H9 (cell line): ENCODE measurements at regions not wholly inside any gene's neighbourhood (a gene's known extent, or its start where the extent isn't known, plus 50 kb on each side); places are given as distances from the start of the nearest gene placed in this dataset.

Source experiments
- DNase-seq: peaks from one replicate; pipeline ENCODE4 v3.0.0-alpha.2; 2017
- H2AFZ ChIP-seq: one replicate; pipeline ENCODE4 v1.6.1; 2013; ENCODE audit warnings: mild to moderate bottlenecking, low read length, control low read depth, moderate library complexity
- H2AK5ac ChIP-seq: 2 replicates; pipeline ENCODE4 v1.6.1; 2013; ENCODE audit warnings: low read length, control low read depth, mixed read lengths; ENCODE audit not compliant: insufficient read length
- H2BK120ac ChIP-seq: one replicate; pipeline ENCODE4 v1.6.1; 2013; ENCODE audit warnings: low read depth, mild to moderate bottlenecking, low read length, control low read depth, inconsistent platforms; ENCODE audit not compliant: poor library complexity, severe bottlenecking
- H2BK12ac ChIP-seq: 2 replicates; pipeline ENCODE4 v1.6.1; 2013; ENCODE audit warnings: low read length, control low read depth, mixed read lengths, low read depth; ENCODE audit not compliant: insufficient read length
- H2BK15ac ChIP-seq: 2 replicates; pipeline ENCODE4 v1.6.1; 2013; ENCODE audit warnings: low read depth, low read length, control low read depth
- H2BK20ac ChIP-seq: one replicate; pipeline ENCODE4 v1.6.1; 2013; ENCODE audit warnings: low read depth, mild to moderate bottlenecking, low read length, control low read depth, inconsistent platforms; ENCODE audit not compliant: poor library complexity, severe bottlenecking
- H2BK5ac ChIP-seq: 2 replicates; pipeline ENCODE4 v1.6.1; 2013; ENCODE audit warnings: low read length, control low read depth, mixed read lengths; ENCODE audit not compliant: insufficient read length
- H3K14ac ChIP-seq: 2 replicates; pipeline ENCODE4 v1.6.1; 2013; ENCODE audit warnings: low read length, control low read depth; ENCODE audit not compliant: insufficient read depth
- H3K18ac ChIP-seq: 2 replicates; pipeline ENCODE4 v1.6.1; 2013; ENCODE audit warnings: low read depth, mild to moderate bottlenecking, mixed read lengths, low read length, control low read depth; ENCODE audit not compliant: insufficient read length
- H3K23ac ChIP-seq: 2 replicates; pipeline ENCODE4 v1.6.1; 2013; ENCODE audit warnings: low read length, control low read depth, mixed read lengths, low read depth; ENCODE audit not compliant: insufficient read length
- H3K23me2 ChIP-seq: 2 replicates; pipeline ENCODE4 v1.6.1; 2013; ENCODE audit warnings: low read depth, mild to moderate bottlenecking, mixed read lengths, low read length, control low read depth; ENCODE audit not compliant: insufficient read length, poor library complexity, severe bottlenecking
- H3K27ac ChIP-seq: 2 replicates; pipeline ENCODE4 v1.5.1; 2013; ENCODE audit warnings: low read length, control low read depth, mixed read lengths, low read depth; ENCODE audit not compliant: insufficient read length
- H3K27me3 ChIP-seq: 2 replicates; pipeline ENCODE4 v1.6.1; 2013; ENCODE audit warnings: low read length, control low read depth, inconsistent platforms; ENCODE audit not compliant: insufficient read depth
- H3K4ac ChIP-seq: 2 replicates; pipeline ENCODE4 v1.6.1; 2013; ENCODE audit warnings: low read depth, mild to moderate bottlenecking, control low read depth, inconsistent platforms, low read length, moderate library complexity
- H3K4me1 ChIP-seq: 2 replicates; pipeline ENCODE4 v1.6.1; 2013; ENCODE audit warnings: low read length, control low read depth, inconsistent platforms; ENCODE audit not compliant: insufficient read depth
- H3K4me2 ChIP-seq: 2 replicates; pipeline ENCODE4 v1.6.1; 2013; ENCODE audit warnings: low read length, control low read depth, mixed read lengths; ENCODE audit not compliant: insufficient read length, insufficient read depth
- H3K56ac ChIP-seq: 2 replicates; pipeline ENCODE4 v1.6.1; 2013; ENCODE audit warnings: low read depth, mild to moderate bottlenecking, mixed read lengths, low read length, control low read depth; ENCODE audit not compliant: insufficient read length
- H3K79me1 ChIP-seq: 2 replicates; pipeline ENCODE4 v1.6.1; 2013; ENCODE audit warnings: low read depth, mild to moderate bottlenecking, moderate library complexity, low read length, control low read depth, inconsistent platforms; ENCODE audit not compliant: insufficient read depth, poor library complexity, severe bottlenecking
- H3K79me2 ChIP-seq: 2 replicates; pipeline ENCODE4 v1.6.1; 2013; ENCODE audit warnings: low read length, control low read depth, inconsistent platforms; ENCODE audit not compliant: insufficient read depth
- H3K9ac ChIP-seq: 2 replicates; pipeline ENCODE4 v1.6.1; 2013; ENCODE audit warnings: low read length, control low read depth, mixed read lengths; ENCODE audit not compliant: insufficient read length; ENCODE audit errors: extremely low read depth
- H3K9me3 ChIP-seq: one replicate; pipeline ENCODE4 v1.6.1; 2013; ENCODE audit warnings: low read depth, low read length, inconsistent platforms; ENCODE audit not compliant: control insufficient read depth
- H3T11ph ChIP-seq: one replicate; pipeline ENCODE4 v1.6.1; 2013; ENCODE audit warnings: mild to moderate bottlenecking, low read length, control low read depth, inconsistent platforms
- H4K20me1 ChIP-seq: one replicate; pipeline ENCODE4 v1.6.1; 2013; ENCODE audit not compliant: control insufficient read depth, insufficient read length, insufficient read depth
- H4K5ac ChIP-seq: 2 replicates; pipeline ENCODE4 v1.6.1; 2013; ENCODE audit warnings: low read depth, mild to moderate bottlenecking, mixed read lengths, low read length, control low read depth; ENCODE audit not compliant: insufficient read length
- H4K8ac ChIP-seq: replicated peaks from 2 replicates; pipeline ENCODE4 v1.6.1; 2013; ENCODE audit warnings: low read length, control low read depth, mixed read lengths, low read depth; ENCODE audit not compliant: insufficient read length
- H4K91ac ChIP-seq: 2 replicates; pipeline ENCODE4 v1.6.1; 2013; ENCODE audit warnings: low read depth, mild to moderate bottlenecking, moderate library complexity, mixed read lengths, low read length, control low read depth; ENCODE audit not compliant: insufficient read length
- H3K27ac Mint-ChIP-seq, 3 experiments: 2 replicates in 2 of 3; 3 replicates in 1 of 3; pipeline ENCODE4 v1.8.0; 2020 to 2021; ENCODE audit warnings: mixed read lengths in 3 of 3, mild to moderate bottlenecking in 1 of 3, moderate library complexity in 1 of 3
- H3K27me3 Mint-ChIP-seq: 2 replicates; pipeline ENCODE4 v1.8.0; 2021; ENCODE audit warnings: low read depth, mild to moderate bottlenecking, moderate library complexity, mixed read lengths
- H3K36me3 Mint-ChIP-seq, 3 experiments: 2 replicates in 2 of 3; 3 replicates in 1 of 3; pipeline ENCODE4 v1.8.0; 2020 to 2021; ENCODE audit warnings: low read depth in 3 of 3, mixed read lengths in 3 of 3; ENCODE audit not compliant: insufficient read depth in 1 of 3
- H3K4me1 Mint-ChIP-seq, 2 experiments: 2 replicates each; pipeline ENCODE4 v1.8.0; 2020; ENCODE audit warnings: mixed read lengths in 2 of 2
- H3K4me3 Mint-ChIP-seq, 2 experiments: 2 replicates in 1 of 2; 3 replicates in 1 of 2; pipeline ENCODE4 v1.8.0; 2020 to 2021; ENCODE audit warnings: mild to moderate bottlenecking in 2 of 2, mixed read lengths in 2 of 2, moderate library complexity in 1 of 2
- H3K9me3 Mint-ChIP-seq, 2 experiments: 2 replicates in 1 of 2; 3 replicates in 1 of 2; pipeline ENCODE4 v1.8.0; 2020; ENCODE audit warnings: mild to moderate bottlenecking in 2 of 2, mixed read lengths in 2 of 2, moderate library complexity in 1 of 2
- WGBS: extraction: QIAGEN DNeasy Blood & Tissue Kit; methylation state at CpG from one replicate; pipeline ENCODE4 v1.1.7; 2013; ENCODE audit warnings: missing lambda C conversion rate, low lambda C conversion rate, mixed read lengths; ENCODE audit not compliant: insufficient read length; ENCODE audit errors: extremely low coverage; 5-methylcytosine and 5-hydroxymethylcytosine counted together
- TF ChIP-seq, protein P1 (sequence below): fragments of 200-600 bp; sonication (generic); conservative IDR thresholded peaks from 3 replicates; pipeline ENCODE4 v1.8.0; 2021; ENCODE audit warnings: antibody characterized with exemption, mild to moderate bottlenecking

- Histone ChIP-seq H3K27ac (no peak overlapping the region), H3K23me2 (no peaks in the 10 kb centered on the region), H4K5ac (no peak overlapping the region), H2AFZ (no peak overlapping the region), H2BK5ac (no peak overlapping the region), H4K20me1 (no peaks in the 10 kb centered on the region), H2BK20ac (no peak overlapping the region), H3K79me2 (no peaks in the 10 kb centered on the region), H4K8ac (no peak overlapping the region), H3K9me3 (no peaks in the 10 kb centered on the region), H3K4ac (no peak overlapping the region), H2BK120ac (no peak overlapping the region), H2AK5ac (no peak overlapping the region), H3K18ac (no peak overlapping the region), H3K27me3 (no peaks in the 10 kb centered on the region), H2BK15ac (no peak overlapping the region), H3K9ac (no peak overlapping the region), H3K23ac (no peak overlapping the region), H3K4me2 (no peak overlapping the region), H3K79me1 (no peaks in the 10 kb centered on the region), H3K4me1 (no peaks in the 10 kb centered on the region), H4K91ac (no peak overlapping the region), H3K14ac (no peak overlapping the region), H3K56ac (no peak overlapping the region), H2BK12ac (no peak overlapping the region), H3T11ph (no peak overlapping the region)
- H3K4me1 Mint-ChIP-seq: no peaks in the 10 kb centered on the region; a peak in 1 of 4 replicates
- no peak for DNase-seq
- no CpG with 5 or more reads among the region's 3 CpGs for WGBS
- no peaks in the 10 kb centered on the region for H3K27me3 Mint-ChIP-seq
- H3K4me3 Mint-ChIP-seq: no peak overlapping the region
- no peaks in the 10 kb centered on the region for H3K36me3 Mint-ChIP-seq
- H3K27ac Mint-ChIP-seq: no peak overlapping the region
- TF ChIP-seq, protein P1, sequence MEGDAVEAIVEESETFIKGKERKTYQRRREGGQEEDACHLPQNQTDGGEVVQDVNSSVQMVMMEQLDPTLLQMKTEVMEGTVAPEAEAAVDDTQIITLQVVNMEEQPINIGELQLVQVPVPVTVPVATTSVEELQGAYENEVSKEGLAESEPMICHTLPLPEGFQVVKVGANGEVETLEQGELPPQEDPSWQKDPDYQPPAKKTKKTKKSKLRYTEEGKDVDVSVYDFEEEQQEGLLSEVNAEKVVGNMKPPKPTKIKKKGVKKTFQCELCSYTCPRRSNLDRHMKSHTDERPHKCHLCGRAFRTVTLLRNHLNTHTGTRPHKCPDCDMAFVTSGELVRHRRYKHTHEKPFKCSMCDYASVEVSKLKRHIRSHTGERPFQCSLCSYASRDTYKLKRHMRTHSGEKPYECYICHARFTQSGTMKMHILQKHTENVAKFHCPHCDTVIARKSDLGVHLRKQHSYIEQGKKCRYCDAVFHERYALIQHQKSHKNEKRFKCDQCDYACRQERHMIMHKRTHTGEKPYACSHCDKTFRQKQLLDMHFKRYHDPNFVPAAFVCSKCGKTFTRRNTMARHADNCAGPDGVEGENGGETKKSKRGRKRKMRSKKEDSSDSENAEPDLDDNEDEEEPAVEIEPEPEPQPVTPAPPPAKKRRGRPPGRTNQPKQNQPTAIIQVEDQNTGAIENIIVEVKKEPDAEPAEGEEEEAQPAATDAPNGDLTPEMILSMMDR: no peak
- H3K9me3 Mint-ChIP-seq: no peaks in the 10 kb centered on the region
These were observed 773.2 kb upstream of the SLC10A2 start for GRCh38 chr13:103839460-103839859.
